GM12865 (cell line): ENCODE measurements at regions not wholly inside any gene's neighbourhood (a gene's known extent, or its start where the extent isn't known, plus 50 kb on each side); places are given as distances from the start of the nearest gene placed in this dataset.

Experiments used
- DNase-seq: peaks from one replicate; pipeline ENCODE4 v3.0.0; 2010; ENCODE audit warnings: low read depth
- H3K4me3 ChIP-seq: 2 replicates; pipeline ENCODE4 v1.5.1; 2011; ENCODE audit warnings: mild to moderate bottlenecking, low read depth, low read length, control low read depth
- CTCF ChIP-seq: IDR thresholded peaks from 2 replicates; pipeline ENCODE4 v1.5.1; 2011; ENCODE audit warnings: low read length, control low read depth, low read depth, inconsistent platforms; ENCODE audit not compliant: insufficient read depth; ENCODE audit errors: missing control alignments

- TF ChIP-seq CTCF = no peak
- H3K4me3 ChIP-seq = no peak overlapping the region
- no peak for DNase-seq
Observed at GRCh38 chr20:60465439-60465838, 507.2 kb downstream of the CDH26 start.

GRCh38 chr20:60465993-60466686, 507.9 kb downstream of the CDH26 start:
- H3K4me3 ChIP-seq = no peak overlapping the region
- TF ChIP-seq CTCF = no peak
- DNase-seq = no peak

- DNase-seq = no peak
- no peak for TF ChIP-seq CTCF
- no peak overlapping the region for H3K4me3 ChIP-seq
Observed at GRCh38 chr20:60466687-60467022, 508.4 kb downstream of the CDH26 start.

- no peak for DNase-seq
- H3K4me3 ChIP-seq = no peak overlapping the region
- no peak for TF ChIP-seq CTCF
Observed at GRCh38 chr20:60467078-60467477, 508.9 kb downstream of the CDH26 start.

- no peak for TF ChIP-seq CTCF
- no peak for DNase-seq
- no peak overlapping the region for H3K4me3 ChIP-seq
Observed at GRCh38 chr20:60467771-60468170, 509.5 kb downstream of the CDH26 start.

- H3K4me3 ChIP-seq = no peak overlapping the region
- TF ChIP-seq CTCF = no peak
- no peak for DNase-seq
Observed at GRCh38 chr20:60469829-60470228, 511.6 kb downstream of the CDH26 start.

GRCh38 chr20:60470366-60470765, 512.1 kb downstream of the CDH26 start:
- TF ChIP-seq CTCF = no peak

More at GRCh38 chr20:60470366-60470765, 512.1 kb downstream of the CDH26 start:
- DNase-seq = no peak
- no peak overlapping the region for H3K4me3 ChIP-seq
